ENCODE measurements at regions not wholly inside any gene's neighbourhood (a gene's known extent, or its start where the extent isn't known, plus 50 kb on each side); places are given as distances from the start of the nearest gene placed in this dataset.

- no peak for TF ChIP-seq CTCF (IDR thresholded peaks at IDR 0.05)
- Histone ChIP-seq H3K4me3 (no peak overlapping the region), H3K27ac (no peak overlapping the region)
- DNase-seq (ENCODE audit: low spot score) = no peak
These were observed 72.6 kb upstream of the DHX15 start for GRCh38 chr4:24656906-24657305.

- no peak for DNase-seq (ENCODE audit: low spot score)
- no peak for TF ChIP-seq CTCF (IDR thresholded peaks at IDR 0.05)
- no peak overlapping the region for H3K27ac ChIP-seq
- H3K4me3 ChIP-seq = no peak overlapping the region
These were observed 73.6 kb upstream of the DHX15 start for GRCh38 chr4:24657768-24658617.

- H3K27ac ChIP-seq = no peak overlapping the region
- no peak for TF ChIP-seq CTCF (IDR thresholded peaks at IDR 0.05)
- no peak overlapping the region for H3K4me3 ChIP-seq
- no peak for DNase-seq (ENCODE audit: low spot score)
These were observed 75.0 kb upstream of the DHX15 start for GRCh38 chr4:24659241-24659961.

GRCh38 chr4:24662056-24662455, 77.7 kb upstream of the DHX15 start:
- Histone ChIP-seq H3K4me3 (no peak overlapping the region), H3K27ac (no peak overlapping the region)
- no peak for TF ChIP-seq CTCF (IDR thresholded peaks at IDR 0.05)
- no peak for DNase-seq (ENCODE audit: low spot score)

DNA sequence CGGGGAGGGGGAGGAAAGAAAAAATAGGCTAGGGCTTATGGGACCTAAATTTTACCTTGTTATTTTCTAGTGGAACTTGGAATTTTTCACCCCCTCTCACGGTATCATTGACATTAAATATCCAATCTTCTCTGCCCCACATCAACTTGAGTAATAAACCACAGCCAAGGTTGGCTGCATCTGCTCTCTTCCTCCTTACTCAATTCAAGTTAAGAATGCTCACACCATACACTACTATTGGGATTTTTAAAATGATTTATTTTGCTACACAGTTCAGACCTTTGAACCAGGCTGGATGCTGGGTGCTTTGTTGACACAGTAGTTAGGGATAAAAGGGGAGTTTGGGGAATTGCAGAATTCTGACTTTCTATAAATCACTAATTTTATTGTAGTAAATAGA, 78.2 kb upstream of the DHX15 start:
- no peak overlapping the region for H3K27ac ChIP-seq
- TF ChIP-seq CTCF (IDR thresholded peaks at IDR 0.05) = no peak
- DNase-seq (ENCODE audit: low spot score) = no peak
- no peak overlapping the region for H3K4me3 ChIP-seq

DNA sequence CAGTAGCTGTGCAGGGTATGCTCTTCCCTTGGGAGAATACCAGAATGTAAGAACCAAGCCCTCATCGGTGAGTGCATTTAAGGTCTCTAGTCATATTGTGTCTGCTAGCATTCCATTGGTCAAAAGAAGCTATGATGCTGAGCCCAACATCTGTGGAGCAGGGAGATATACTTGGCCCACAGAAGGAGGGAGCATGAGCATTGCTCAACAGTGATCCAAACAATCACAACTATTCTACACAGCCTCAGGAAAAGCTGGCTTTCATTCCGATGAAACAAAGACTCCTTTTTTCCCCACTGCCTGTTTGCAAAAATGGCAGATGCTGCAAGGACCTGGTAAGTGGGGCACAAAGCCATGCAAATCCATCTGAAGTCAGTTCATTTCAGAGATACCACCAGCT, 80.6 kb upstream of the DHX15 start:
- Histone ChIP-seq H3K27ac (no peak overlapping the region), H3K4me3 (no peak overlapping the region)
- no peak for TF ChIP-seq CTCF (IDR thresholded peaks at IDR 0.05)

GRCh38 chr4:24666316-24666715, 82.0 kb upstream of the DHX15 start:
- DNase-seq (ENCODE audit: low spot score) = no peak
- TF ChIP-seq CTCF (IDR thresholded peaks at IDR 0.05) = no peak
- Histone ChIP-seq H3K27ac (no peak overlapping the region), H3K4me3 (no peak overlapping the region)

More for the DNA sequence above, 80.6 kb upstream of the DHX15 start:
- DNase-seq (ENCODE audit: low spot score) = no peak
